Testis (tissue), 2 donors: ENCODE measurements at regions not wholly inside any gene's neighbourhood (a gene's known extent, or its start where the extent isn't known, plus 50 kb on each side); places are given as distances from the start of the nearest gene placed in this dataset.

ENCODE experiments used
- CTCF ChIP-seq, 3 experiments: fragments of 450-650 bp in 2 of 3; fragments of 200-600 bp in 1 of 3; sonication (generic) in 1 of 3; IDR thresholded peaks; one replicate each; pipeline ENCODE4 v1.5.1; 2016 to 2019; ENCODE audit warnings: antibody characterized with exemption in 3 of 3, mild to moderate bottlenecking in 2 of 3, moderate library complexity in 1 of 3
- POLR2A ChIP-seq: fragments of 450-650 bp; IDR thresholded peaks from one replicate; pipeline ENCODE4 v1.6.1; 2017; ENCODE audit warnings: antibody characterized with exemption, mild to moderate bottlenecking, moderate library complexity

GRCh38 chr14:87002776-87003175 is 990.2 kb downstream of the GALC start:
- TF ChIP-seq CTCF (IDR thresholded peaks at IDR 0.05) (no peak), POLR2A (no peak)
